ENCODE measurements at regions not wholly inside any gene's neighbourhood (a gene's known extent, or its start where the extent isn't known, plus 50 kb on each side); places are given as distances from the start of the nearest gene placed in this dataset.

DNA sequence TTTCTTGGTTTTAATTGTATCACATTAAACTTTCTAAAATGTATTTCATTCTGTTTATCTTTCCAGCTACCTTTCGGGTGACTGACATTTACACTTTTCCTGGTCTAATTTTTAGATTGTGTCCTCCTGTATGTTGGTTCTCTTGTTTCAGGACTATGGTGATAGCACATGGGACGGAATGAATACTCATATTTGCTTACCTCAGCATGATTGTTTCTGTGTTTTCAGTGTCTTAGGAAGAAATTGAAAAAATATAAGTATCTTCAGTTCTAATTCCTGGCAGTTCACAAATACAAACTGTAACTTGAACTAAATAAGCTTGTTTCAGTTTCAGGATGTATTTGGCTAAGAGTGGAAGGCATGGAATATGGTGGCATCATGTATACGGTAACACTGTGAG is 80.1 kb upstream of the ROBO1 start:
- Mint-ChIP-seq H3K36me3 (ENCODE audit: low read depth) (no peaks in the 10 kb centered on the region), H3K4me1 (ENCODE audit: low read depth) (no peaks in the 10 kb centered on the region), H3K27ac (no peak overlapping the region), H3K9me3 (peaks cover 8% of the 10 kb centered on the region), H3K4me3 (no peak overlapping the region), H3K27me3 (ENCODE audit: insufficient read depth) (no peaks in the 10 kb centered on the region)
- DNase-seq (ENCODE audit: low spot score): no peak
- intact Hi-C loops (cut with micrococcal nuclease): no loop called here

DNA sequence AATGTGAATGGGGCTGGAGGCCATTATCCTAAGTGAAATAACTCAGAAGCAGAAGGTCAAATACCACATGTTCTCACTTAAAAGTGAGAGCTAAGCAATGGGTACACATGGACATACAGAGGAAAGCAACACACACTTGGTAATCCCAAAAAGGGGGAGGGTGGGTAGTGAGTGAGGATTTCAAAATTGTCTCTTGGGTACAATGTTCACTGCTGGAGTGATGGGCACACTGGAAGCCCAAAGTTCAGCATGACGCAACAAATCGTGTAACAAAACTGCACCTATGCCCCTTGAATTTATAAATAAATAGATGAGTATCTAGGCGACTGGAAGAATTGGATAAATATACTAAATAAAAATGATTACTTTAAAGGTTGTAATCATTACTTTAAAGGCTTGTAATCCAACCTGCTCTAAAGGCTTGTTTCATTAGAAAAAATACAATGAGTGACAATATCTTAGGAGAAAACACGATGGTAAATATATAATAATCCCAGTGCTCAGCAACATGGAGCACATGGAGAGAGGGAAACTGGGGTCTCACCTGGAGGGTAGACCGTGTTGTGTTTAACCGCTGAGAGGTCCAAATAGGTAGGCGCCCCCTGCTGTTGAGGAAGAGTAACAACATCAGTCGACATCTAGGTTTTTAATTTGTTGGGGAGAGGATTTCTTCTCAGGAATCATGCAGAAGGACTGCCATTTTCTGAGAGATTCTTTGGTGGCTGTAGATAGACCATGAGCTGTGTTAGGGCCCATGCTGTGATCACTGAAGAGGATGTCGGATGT is 78.5 kb upstream of the ROBO1 start:
- DNase-seq (ENCODE audit: low spot score): no peak
- Mint-ChIP-seq H3K9me3 (peaks cover 14% of the 10 kb centered on the region), H3K27me3 (ENCODE audit: insufficient read depth) (no peaks in the 10 kb centered on the region), H3K4me1 (ENCODE audit: low read depth) (no peaks in the 10 kb centered on the region), H3K27ac (no peak overlapping the region), H3K4me3 (no peak overlapping the region), H3K36me3 (ENCODE audit: low read depth) (no peaks in the 10 kb centered on the region)
- intact Hi-C loops (cut with micrococcal nuclease): no loop called here

DNA sequence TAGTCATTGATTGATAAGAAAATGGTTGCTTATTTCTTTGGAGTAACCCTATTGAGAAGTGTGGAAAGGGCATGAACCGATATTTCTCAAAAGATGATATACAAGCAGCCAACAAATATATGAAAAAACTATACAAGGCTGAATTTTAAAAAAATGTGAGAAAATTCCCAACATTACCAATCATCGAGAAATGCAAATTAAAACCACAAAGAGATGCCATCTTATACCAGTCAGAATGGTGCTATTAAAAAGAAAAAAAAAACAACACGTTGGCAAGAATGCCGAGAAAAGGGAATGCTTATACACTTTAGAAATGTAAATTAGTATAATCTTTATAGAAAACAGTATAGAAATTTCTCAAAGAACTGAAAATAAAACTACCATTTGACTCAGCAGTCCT is 77.7 kb upstream of the ROBO1 start:
- Mint-ChIP-seq H3K27ac (no peak overlapping the region), H3K4me1 (ENCODE audit: low read depth) (no peaks in the 10 kb centered on the region), H3K36me3 (ENCODE audit: low read depth) (no peaks in the 10 kb centered on the region), H3K4me3 (no peak overlapping the region), H3K27me3 (ENCODE audit: insufficient read depth) (no peaks in the 10 kb centered on the region), H3K9me3 (peaks cover 11% of the 10 kb centered on the region)
- DNase-seq (ENCODE audit: low spot score): no peak
- intact Hi-C loops (cut with micrococcal nuclease): no loop called here

DNA sequence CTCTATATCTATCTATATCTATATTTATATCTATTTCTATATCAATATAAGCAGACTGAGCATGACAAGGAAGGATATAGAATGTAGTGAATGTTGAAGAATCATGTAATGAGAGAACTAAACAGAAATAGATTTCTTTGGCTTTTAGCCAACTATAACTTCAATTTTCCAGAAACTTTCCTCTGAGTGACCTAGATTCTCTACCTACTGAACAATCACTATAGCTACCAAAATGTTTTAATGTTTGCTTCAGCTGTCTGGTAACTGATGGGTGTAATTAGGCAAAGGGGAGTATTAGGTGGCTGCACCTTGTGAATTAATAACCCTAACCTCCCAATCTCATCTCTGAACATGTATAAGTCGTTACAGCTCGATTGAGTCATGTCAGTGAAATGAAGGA is 76.4 kb upstream of the ROBO1 start:
- Mint-ChIP-seq H3K27me3 (ENCODE audit: insufficient read depth) (no peaks in the 10 kb centered on the region), H3K9me3 (peaks cover 6% of the 10 kb centered on the region), H3K4me1 (ENCODE audit: low read depth) (no peaks in the 10 kb centered on the region), H3K27ac (no peak overlapping the region), H3K4me3 (no peak overlapping the region), H3K36me3 (ENCODE audit: low read depth) (no peaks in the 10 kb centered on the region)
- intact Hi-C loops (cut with micrococcal nuclease): no loop called here
- no peak for DNase-seq (ENCODE audit: low spot score)

DNA sequence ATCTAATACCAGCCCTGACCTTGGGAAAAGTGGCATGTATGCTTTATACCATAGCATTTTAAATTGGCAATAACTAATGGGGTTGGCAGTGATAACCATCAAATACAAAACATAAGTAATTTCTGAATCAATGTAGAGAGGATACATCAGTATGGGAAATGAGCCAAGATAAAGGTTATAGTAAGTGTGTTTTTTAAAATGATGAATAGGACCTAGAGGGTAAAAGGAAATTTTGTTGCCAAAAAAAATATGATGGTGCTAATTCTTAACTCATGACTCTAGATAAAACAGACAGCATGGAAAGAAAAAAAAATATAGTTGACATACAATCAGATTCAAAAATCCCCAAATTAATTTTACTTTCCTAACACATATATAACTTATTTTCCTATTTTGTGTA is 75.4 kb upstream of the ROBO1 start:
- no peak overlapping the region for H3K27ac Mint-ChIP-seq
- no peaks in the 10 kb centered on the region for H3K27me3 Mint-ChIP-seq (ENCODE audit: insufficient read depth)
- H3K9me3 Mint-ChIP-seq: peaks cover 10% of the 10 kb centered on the region
- DNase-seq (ENCODE audit: low spot score): no peak
- no peaks in the 10 kb centered on the region for H3K36me3 Mint-ChIP-seq (ENCODE audit: low read depth)
- H3K4me3 Mint-ChIP-seq: no peak overlapping the region
- H3K4me1 Mint-ChIP-seq (ENCODE audit: low read depth): no peaks in the 10 kb centered on the region
- intact Hi-C loops (cut with micrococcal nuclease): no loop called here

DNA sequence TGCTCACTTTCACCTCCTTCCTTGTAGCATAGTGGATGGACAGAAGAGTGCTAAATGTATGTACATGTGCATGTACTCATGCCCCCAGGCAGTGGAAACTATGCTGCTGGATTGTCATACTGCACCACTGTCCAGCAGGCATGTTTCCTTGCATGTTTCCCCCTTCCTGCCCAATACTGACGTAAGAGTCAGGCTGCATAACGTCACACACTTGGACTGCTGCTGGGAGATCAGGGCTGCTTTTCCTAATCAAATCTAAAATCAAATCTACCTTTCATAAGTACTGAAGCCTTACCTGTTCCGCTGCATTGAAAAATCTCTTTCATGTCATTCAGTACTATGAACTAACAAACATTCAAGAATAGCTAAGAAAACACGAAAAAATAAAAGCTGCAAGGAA is 67.9 kb upstream of the ROBO1 start:
- Mint-ChIP-seq H3K4me3 (no peak overlapping the region), H3K4me1 (ENCODE audit: low read depth) (no peaks in the 10 kb centered on the region), H3K36me3 (ENCODE audit: low read depth) (no peaks in the 10 kb centered on the region), H3K27ac (no peak overlapping the region), H3K27me3 (ENCODE audit: insufficient read depth) (no peaks in the 10 kb centered on the region), H3K9me3 (peaks cover 16% of the 10 kb centered on the region)
- intact Hi-C loops (cut with micrococcal nuclease): no loop called here
- no peak for DNase-seq (ENCODE audit: low spot score)

DNA sequence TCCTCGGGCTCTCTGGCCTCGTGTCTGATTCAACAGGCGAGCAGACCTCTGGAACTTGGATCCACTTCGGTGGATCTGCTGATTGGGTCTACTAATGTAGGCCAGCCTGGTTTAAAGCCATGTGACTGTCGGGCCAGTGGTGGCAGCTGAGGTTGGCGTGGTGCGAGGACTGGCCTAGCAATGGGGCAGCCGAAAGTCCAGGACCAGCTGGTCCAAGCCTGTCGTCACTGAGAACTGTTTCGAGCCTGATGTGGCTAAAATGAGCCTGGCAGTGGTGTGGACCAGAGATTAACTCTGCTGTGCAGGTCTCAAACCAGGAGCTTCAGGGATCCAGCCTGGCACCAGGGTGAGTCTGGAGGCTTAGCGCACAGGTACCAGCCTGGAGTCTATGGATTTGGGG is 56.4 kb upstream of the ROBO1 start:
- no peak overlapping the region for H3K27ac Mint-ChIP-seq
- no peak overlapping the region for H3K4me3 Mint-ChIP-seq
- no peak for DNase-seq (ENCODE audit: low spot score)
- peaks cover 5% of the 10 kb centered on the region for H3K9me3 Mint-ChIP-seq
- H3K36me3 Mint-ChIP-seq (ENCODE audit: low read depth): no peaks in the 10 kb centered on the region
- intact Hi-C loops (cut with micrococcal nuclease): no loop called here
- no peaks in the 10 kb centered on the region for H3K4me1 Mint-ChIP-seq (ENCODE audit: low read depth)
- H3K27me3 Mint-ChIP-seq (ENCODE audit: insufficient read depth): no peaks in the 10 kb centered on the region

DNA sequence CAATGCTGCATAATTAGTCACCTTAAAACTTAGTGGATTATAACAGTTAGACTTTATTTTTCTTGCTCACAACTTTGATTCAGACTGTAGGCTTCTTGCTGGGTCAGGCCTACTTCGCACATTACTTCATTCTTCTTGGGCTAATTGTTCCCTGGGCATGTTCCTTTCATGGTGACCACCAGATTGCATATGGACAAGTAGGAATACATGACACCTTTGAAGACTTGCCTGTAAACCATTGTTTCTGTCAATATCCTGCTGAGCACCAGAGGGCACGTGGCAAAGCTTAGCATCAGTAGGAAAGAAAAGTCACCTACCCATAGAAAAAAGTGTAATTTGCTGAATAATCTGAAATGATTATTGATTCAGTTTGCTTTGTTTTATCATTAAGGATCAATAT is 54.3 kb upstream of the ROBO1 start:
- H3K9me3 Mint-ChIP-seq: peaks cover 13% of the 10 kb centered on the region
- H3K27ac Mint-ChIP-seq: no peak overlapping the region
- no peak overlapping the region for H3K4me3 Mint-ChIP-seq
- intact Hi-C loops (cut with micrococcal nuclease): no loop called here
- H3K4me1 Mint-ChIP-seq (ENCODE audit: low read depth): no peaks in the 10 kb centered on the region
- DNase-seq (ENCODE audit: low spot score): no peak
- no peaks in the 10 kb centered on the region for H3K36me3 Mint-ChIP-seq (ENCODE audit: low read depth)
- no peaks in the 10 kb centered on the region for H3K27me3 Mint-ChIP-seq (ENCODE audit: insufficient read depth)

DNA sequence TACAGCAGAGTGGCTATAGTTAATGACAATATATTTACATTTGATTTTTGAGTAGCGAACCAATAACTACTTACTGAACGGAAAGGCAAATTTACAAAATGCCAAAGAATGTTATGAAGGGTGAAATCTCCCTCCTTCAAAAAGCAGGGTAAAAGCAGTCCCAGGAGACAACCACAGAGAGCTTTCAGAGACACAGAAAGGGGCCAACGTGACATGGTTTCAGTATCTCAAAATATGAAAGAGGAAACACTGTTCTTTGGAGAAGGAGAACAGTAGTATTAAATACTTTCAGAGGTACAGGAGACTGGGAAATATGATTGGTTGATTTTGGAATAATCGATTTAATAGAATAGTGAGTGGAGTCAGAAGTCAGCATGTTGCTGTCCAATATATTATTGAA is 52.3 kb upstream of the ROBO1 start:
- Mint-ChIP-seq H3K9me3 (peaks cover 23% of the 10 kb centered on the region), H3K4me3 (no peak overlapping the region), H3K27me3 (ENCODE audit: insufficient read depth) (no peaks in the 10 kb centered on the region), H3K27ac (no peak overlapping the region), H3K4me1 (ENCODE audit: low read depth) (no peaks in the 10 kb centered on the region), H3K36me3 (ENCODE audit: low read depth) (no peaks in the 10 kb centered on the region)
- intact Hi-C loops (cut with micrococcal nuclease): no loop called here
- DNase-seq (ENCODE audit: low spot score): no peak

DNA sequence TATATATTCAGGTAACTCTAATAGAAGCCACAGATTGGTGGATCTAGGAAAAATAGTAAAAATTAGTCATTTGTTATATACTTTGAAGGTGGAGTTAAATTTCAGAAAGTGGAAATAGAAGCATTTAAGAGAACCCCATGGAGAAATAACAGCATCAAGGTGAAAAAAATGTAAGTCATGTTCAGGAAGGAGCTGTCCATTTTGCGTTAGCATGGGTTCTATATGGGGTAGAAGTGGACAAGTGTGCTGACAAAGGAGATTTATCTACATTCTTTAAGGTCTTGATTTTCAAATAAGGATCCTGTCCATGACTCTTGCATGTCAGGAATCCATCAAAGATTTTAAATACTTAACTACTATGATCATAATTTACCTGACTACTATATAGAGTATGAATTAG is 50.2 kb upstream of the ROBO1 start:
- no peak for DNase-seq (ENCODE audit: low spot score)
- Mint-ChIP-seq H3K4me1 (ENCODE audit: low read depth) (no peaks in the 10 kb centered on the region), H3K4me3 (no peak overlapping the region), H3K9me3 (peaks cover 28% of the 10 kb centered on the region), H3K36me3 (ENCODE audit: low read depth) (no peaks in the 10 kb centered on the region), H3K27ac (no peak overlapping the region), H3K27me3 (ENCODE audit: insufficient read depth) (no peaks in the 10 kb centered on the region)
- intact Hi-C loops (cut with micrococcal nuclease): no loop called here
